VCaP (cell line): ENCODE measurements at regions not wholly inside any gene's neighbourhood (a gene's known extent, or its start where the extent isn't known, plus 50 kb on each side); places are given as distances from the start of the nearest gene placed in this dataset.

Experiments
- H3K27ac ChIP-seq: fragments of 450-650 bp; 2 replicates; pipeline ENCODE4 v1.5.1; 2017
- CTCF ChIP-seq: fragments of 450-650 bp; conservative IDR thresholded peaks from 2 replicates; pipeline ENCODE4 v1.5.1; 2017; ENCODE audit warnings: mild to moderate bottlenecking, moderate library complexity

- TF ChIP-seq CTCF: no peak
- H3K27ac ChIP-seq: no peak overlapping the region
These were observed 148.0 kb upstream of the SLC6A11 start for GRCh38 chr3:10667901-10668476.

- H3K27ac ChIP-seq: no peak overlapping the region
- no peak for TF ChIP-seq CTCF
These were observed 146.5 kb upstream of the SLC6A11 start for GRCh38 chr3:10669490-10670048.

GRCh38 chr3:10672422-10672821 lies 143.6 kb upstream of the SLC6A11 start:
- peak overlapping the region; percentile 61 for H3K27ac ChIP-seq
- TF ChIP-seq CTCF: no peak

- no peak overlapping the region for H3K27ac ChIP-seq
- no peak for TF ChIP-seq CTCF
These were observed 141.4 kb upstream of the SLC6A11 start for GRCh38 chr3:10674578-10674977.

GRCh38 chr3:10676905-10677304 lies 139.1 kb upstream of the SLC6A11 start:
- TF ChIP-seq CTCF: no peak
- no peak overlapping the region for H3K27ac ChIP-seq

GRCh38 chr3:10678796-10679376 lies 137.1 kb upstream of the SLC6A11 start:
- TF ChIP-seq CTCF: no peak
- H3K27ac ChIP-seq: no peak overlapping the region

GRCh38 chr3:10680796-10681195 lies 135.2 kb upstream of the SLC6A11 start:
- no peak overlapping the region for H3K27ac ChIP-seq
- no peak for TF ChIP-seq CTCF
